ENCODE measurements at regions not wholly inside any gene's neighbourhood (a gene's known extent, or its start where the extent isn't known, plus 50 kb on each side); places are given as distances from the start of the nearest gene placed in this dataset.

- Histone ChIP-seq H3K4me3 (replicated peaks in 1 of 3; ENCODE audit: insufficient read depth in 1 of 3, low read depth in 1 of 3, low read length in 3 of 3) (no peak overlapping the region), H3K9me1 (replicated peaks; ENCODE audit: control insufficient read depth, extremely low read depth, insufficient read depth, low read length) (no peaks in the 10 kb centered on the region), H4K20me1 (replicated peaks; ENCODE audit: control insufficient read depth, extremely low read depth, insufficient read depth, low read length) (no peaks in the 10 kb centered on the region), H3K9ac (replicated peaks; ENCODE audit: extremely low read depth, insufficient read depth, low read length) (no peak overlapping the region), H3K4me1 (ENCODE audit: control insufficient read depth, extremely low read depth, insufficient read depth, low read length) (no peaks in the 10 kb centered on the region), H3K27ac (ENCODE audit: insufficient read depth, low read depth, low read length) (no peak overlapping the region), H2AFZ (ENCODE audit: low read depth, low read length) (no peak overlapping the region), H3K36me3 (ENCODE audit: control insufficient read depth in 2 of 2, extremely low read depth in 1 of 2, insufficient read depth in 2 of 2, low read length in 2 of 2) (no peaks in the 10 kb centered on the region), H3K4me2 (ENCODE audit: insufficient read depth, low read length) (no peak overlapping the region), H3K27me3 (ENCODE audit: control insufficient read depth in 2 of 2, insufficient read depth in 2 of 2, low read length in 2 of 2) (peaks cover 0 to 6% of the 10 kb centered on the region in 2 experiments), H3K9me3 (replicated peaks; ENCODE audit: control insufficient read depth, insufficient read depth, low read length) (no peaks in the 10 kb centered on the region), H3K79me2 (ENCODE audit: control insufficient read depth, insufficient read depth, low read length) (no peaks in the 10 kb centered on the region)
- no peak for FAIRE-seq
- DNase-seq (ENCODE audit: low read depth, low spot score) = peak; percentile 56
- TF ChIP-seq CTCF (IDR thresholded peaks at IDR 0.05; ENCODE audit: extremely low read depth in 1 of 2, insufficient read depth in 1 of 2, low read depth in 1 of 2, low read length in 2 of 2) = no peak
- TF ChIP-seq MYC (IDR thresholded peaks at IDR 0.05; ENCODE audit: low read depth, low read length) = no peak
- ChIA-PET POLR2A (no interaction called here), CTCF (no interaction called here)
- BruUV-seq (replicated peaks) = no TSS peak
- intact Hi-C loops (cut with micrococcal nuclease) (no loop called here), dilution Hi-C loops (cut with MboI; ENCODE audit: extremely low pct_ligation_motif_present, low sequenced_read_pairs) (no loop called here)
These were observed 99.6 kb upstream of the STT3B start for GRCh38 chr3:31432897-31433678.

DNA sequence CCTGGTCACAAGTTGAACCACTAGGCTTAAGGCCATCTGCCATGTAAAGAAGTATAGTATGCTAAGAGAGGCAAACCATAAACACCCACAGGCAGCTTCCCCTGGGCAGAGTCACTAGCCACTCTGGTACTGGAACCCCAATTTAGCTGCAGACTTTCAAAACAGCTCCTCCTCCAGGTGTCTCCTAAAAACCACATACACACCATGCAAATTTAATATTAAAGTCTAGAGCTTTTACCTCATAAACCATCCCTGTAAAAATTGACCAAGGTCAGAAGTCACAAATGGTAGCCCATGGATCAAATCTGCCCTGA lies 99.1 kb upstream of the STT3B start:
- no peak for DNase-seq (ENCODE audit: low read depth, low spot score)
- Histone ChIP-seq H4K20me1 (replicated peaks; ENCODE audit: control insufficient read depth, extremely low read depth, insufficient read depth, low read length) (no peaks in the 10 kb centered on the region), H3K9me1 (replicated peaks; ENCODE audit: control insufficient read depth, extremely low read depth, insufficient read depth, low read length) (no peaks in the 10 kb centered on the region), H3K4me3 (replicated peaks in 1 of 3; ENCODE audit: insufficient read depth in 1 of 3, low read depth in 1 of 3, low read length in 3 of 3) (no peak overlapping the region), H3K9ac (replicated peaks; ENCODE audit: extremely low read depth, insufficient read depth, low read length) (no peak overlapping the region), H3K27ac (ENCODE audit: insufficient read depth, low read depth, low read length) (no peak overlapping the region), H3K4me2 (ENCODE audit: insufficient read depth, low read length) (no peak overlapping the region), H3K79me2 (ENCODE audit: control insufficient read depth, insufficient read depth, low read length) (no peaks in the 10 kb centered on the region), H3K36me3 (ENCODE audit: control insufficient read depth in 2 of 2, extremely low read depth in 1 of 2, insufficient read depth in 2 of 2, low read length in 2 of 2) (no peaks in the 10 kb centered on the region), H2AFZ (ENCODE audit: low read depth, low read length) (no peak overlapping the region), H3K4me1 (ENCODE audit: control insufficient read depth, extremely low read depth, insufficient read depth, low read length) (no peaks in the 10 kb centered on the region), H3K9me3 (replicated peaks; ENCODE audit: control insufficient read depth, insufficient read depth, low read length) (no peaks in the 10 kb centered on the region), H3K27me3 (ENCODE audit: control insufficient read depth in 2 of 2, insufficient read depth in 2 of 2, low read length in 2 of 2) (peaks cover 0 to 6% of the 10 kb centered on the region in 2 experiments)
- ChIA-PET CTCF (no interaction called here), POLR2A (no interaction called here)
- dilution Hi-C loops (cut with MboI; ENCODE audit: extremely low pct_ligation_motif_present, low sequenced_read_pairs) = no loop called here
- no peak for FAIRE-seq
- intact Hi-C loops (cut with micrococcal nuclease) = no loop called here
- no TSS peak for BruUV-seq (replicated peaks)
- TF ChIP-seq POLR2A (IDR thresholded peaks at IDR 0.05; ENCODE audit: low read depth, low read length) (no peak), MAX (IDR thresholded peaks at IDR 0.05; ENCODE audit: insufficient read depth, insufficient read length) (no peak), GATA2 (IDR thresholded peaks at IDR 0.05; ENCODE audit: insufficient read depth, insufficient read length, low read depth, low read length) (no peak), FOS (IDR thresholded peaks at IDR 0.05; ENCODE audit: borderline replicate concordance, insufficient read depth, low read length) (no peak), EZH2 (IDR thresholded peaks at IDR 0.05; ENCODE audit: borderline replicate concordance, low read depth, low read length, severe bottlenecking) (no peak), JUN (IDR thresholded peaks at IDR 0.05; ENCODE audit: borderline replicate concordance, insufficient read depth, insufficient read length, low read depth) (no peak), POLR2AphosphoS5 (IDR thresholded peaks at IDR 0.05; ENCODE audit: insufficient read depth, low read depth, low read length) (no peak), MYC (IDR thresholded peaks at IDR 0.05; ENCODE audit: low read depth, low read length) (no peak)

Data from endothelial cell of umbilical vein (primary cell).